Pancreas (tissue), 10 donors: ENCODE measurements at regions not wholly inside any gene's neighbourhood (a gene's known extent, or its start where the extent isn't known, plus 50 kb on each side); places are given as distances from the start of the nearest gene placed in this dataset.

Experiments
- ATAC-seq, 4 donors: fragments of 200-7000 bp; cut with Tn5 transposase; one replicate each; pipeline versions ENCODE4 v1.8.0 to v1.9.1; 2020; ENCODE audit warnings: mild to moderate bottlenecking in 4 of 4, moderate library complexity in 4 of 4
- DNase-seq, 6 donors: peaks; one replicate each; pipeline ENCODE4 v3.0.0-alpha.2; 2020
- FAIRE-seq: peaks from 2 replicates; lab custom pipeline; 2012; peaks lifted over from hg19 to GRCh38; lab: Jason Lieb, UNC
- H3K27ac ChIP-seq, 4 donors: fragments of 200-600 bp; sonication (generic); 1 replicate in 3 of 4; 2 replicates in 1 of 4; pipeline versions ENCODE4 v1.5.0 to v1.8.0; 2020
- H3K27me3 ChIP-seq, 4 donors: fragments of 200-600 bp; one replicate each; pipeline ENCODE4 v1.8.0; 2021
- H3K36me3 ChIP-seq, 3 donors: fragments of 200-600 bp; sonication (generic) in 1 of 3; one replicate each; pipeline versions ENCODE4 v1.5.0 to v1.8.0; 2020 to 2021
- H3K4me1 ChIP-seq, 3 donors: fragments of 200-600 bp; one replicate each; pipeline ENCODE4 v1.8.0; 2021
- H3K4me3 ChIP-seq, 4 donors: fragments of 200-600 bp; sonication (generic) in 2 of 4; one replicate each; pipeline versions ENCODE4 v1.5.0 to v1.8.0; 2020 to 2021
- H3K9me3 ChIP-seq, 4 donors: fragments of 200-600 bp; one replicate each; pipeline ENCODE4 v1.8.0; 2021
- WGBS, 2 donors: extraction: QIAGEN DNeasy Blood & Tissue Kit; methylation state at CpG; one replicate each; pipeline ENCODE4 v1.1.7; 2013; 5-methylcytosine and 5-hydroxymethylcytosine counted together
- intact Hi-C, 3 donors: fragments of 100-400 bp; cut with DNase I; formaldehyde crosslinking; loops; one replicate each; pipeline versions ENCODE4 v1.11.1 to v1.14.2; 2022
- TF ChIP-seq, protein P1 (sequence below), 4 donors: fragments of 200-600 bp; sonication (generic) in 3 of 4; IDR thresholded peaks; one replicate each; pipeline versions ENCODE4 v1.5.0 to v1.8.0; 2021; ENCODE audit warnings: antibody characterized with exemption in 4 of 4
- donor health status: healthy with polysubstance abuse.
- donor health status: DM: no; HTN: no; CAD: no; lungs with moderate emphysema.
- donor health status: DM: no; HTN: no; CAD: no.
- donor health status: control.
- donor health status: control.
- donor health status: Bipolar disorder and iron deficiency.
- donor health status: DM: yes; HTN: yes; CAD: no.
- donor health status: DM: no; HTN: no; CAD: no.
- donor health status: DM: no; HTN: no; CAD: no.
- donor health status: DM: yes; HTN: yes; CAD: no.

DNA sequence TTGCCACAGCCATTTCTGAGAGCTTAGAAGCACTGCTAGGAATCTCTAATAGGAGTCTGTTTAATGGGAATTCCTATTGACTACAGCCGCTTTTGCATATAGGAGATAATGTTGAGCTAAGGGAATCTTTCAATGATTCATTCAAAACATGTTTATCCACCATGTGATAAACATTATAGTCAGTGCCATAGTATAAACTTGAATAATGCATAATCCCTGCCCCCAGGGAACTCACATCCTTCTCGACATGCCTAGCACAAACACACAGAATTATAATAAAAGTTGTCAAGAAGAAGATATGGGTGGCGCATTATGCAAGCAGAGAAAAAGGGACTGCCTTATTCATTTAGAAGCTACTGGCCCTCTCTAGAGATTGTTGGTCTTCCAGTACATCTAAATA lies 248.0 kb downstream of the DAD1 start:
- WGBS, 2 donors = 80 to 89% methylated on average over 3 of the region's 3 CpGs
- H3K27ac ChIP-seq = no peak overlapping the region
- FAIRE-seq = no peak
- ATAC-seq = no peak
- no peak overlapping the region for H3K4me3 ChIP-seq
- H3K9me3 ChIP-seq = peaks cover 0 to 4% (median 0%) of the 10 kb centered on the region in 4 donors
- intact Hi-C loops = no loop called here
- no peaks in the 10 kb centered on the region for H3K4me1 ChIP-seq
- no peak for DNase-seq
- H3K27me3 ChIP-seq = no peaks in the 10 kb centered on the region
- TF ChIP-seq, protein P1, sequence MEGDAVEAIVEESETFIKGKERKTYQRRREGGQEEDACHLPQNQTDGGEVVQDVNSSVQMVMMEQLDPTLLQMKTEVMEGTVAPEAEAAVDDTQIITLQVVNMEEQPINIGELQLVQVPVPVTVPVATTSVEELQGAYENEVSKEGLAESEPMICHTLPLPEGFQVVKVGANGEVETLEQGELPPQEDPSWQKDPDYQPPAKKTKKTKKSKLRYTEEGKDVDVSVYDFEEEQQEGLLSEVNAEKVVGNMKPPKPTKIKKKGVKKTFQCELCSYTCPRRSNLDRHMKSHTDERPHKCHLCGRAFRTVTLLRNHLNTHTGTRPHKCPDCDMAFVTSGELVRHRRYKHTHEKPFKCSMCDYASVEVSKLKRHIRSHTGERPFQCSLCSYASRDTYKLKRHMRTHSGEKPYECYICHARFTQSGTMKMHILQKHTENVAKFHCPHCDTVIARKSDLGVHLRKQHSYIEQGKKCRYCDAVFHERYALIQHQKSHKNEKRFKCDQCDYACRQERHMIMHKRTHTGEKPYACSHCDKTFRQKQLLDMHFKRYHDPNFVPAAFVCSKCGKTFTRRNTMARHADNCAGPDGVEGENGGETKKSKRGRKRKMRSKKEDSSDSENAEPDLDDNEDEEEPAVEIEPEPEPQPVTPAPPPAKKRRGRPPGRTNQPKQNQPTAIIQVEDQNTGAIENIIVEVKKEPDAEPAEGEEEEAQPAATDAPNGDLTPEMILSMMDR (IDR thresholded peaks at IDR 0.05) = no peak
- no peaks in the 10 kb centered on the region for H3K36me3 ChIP-seq

DNA sequence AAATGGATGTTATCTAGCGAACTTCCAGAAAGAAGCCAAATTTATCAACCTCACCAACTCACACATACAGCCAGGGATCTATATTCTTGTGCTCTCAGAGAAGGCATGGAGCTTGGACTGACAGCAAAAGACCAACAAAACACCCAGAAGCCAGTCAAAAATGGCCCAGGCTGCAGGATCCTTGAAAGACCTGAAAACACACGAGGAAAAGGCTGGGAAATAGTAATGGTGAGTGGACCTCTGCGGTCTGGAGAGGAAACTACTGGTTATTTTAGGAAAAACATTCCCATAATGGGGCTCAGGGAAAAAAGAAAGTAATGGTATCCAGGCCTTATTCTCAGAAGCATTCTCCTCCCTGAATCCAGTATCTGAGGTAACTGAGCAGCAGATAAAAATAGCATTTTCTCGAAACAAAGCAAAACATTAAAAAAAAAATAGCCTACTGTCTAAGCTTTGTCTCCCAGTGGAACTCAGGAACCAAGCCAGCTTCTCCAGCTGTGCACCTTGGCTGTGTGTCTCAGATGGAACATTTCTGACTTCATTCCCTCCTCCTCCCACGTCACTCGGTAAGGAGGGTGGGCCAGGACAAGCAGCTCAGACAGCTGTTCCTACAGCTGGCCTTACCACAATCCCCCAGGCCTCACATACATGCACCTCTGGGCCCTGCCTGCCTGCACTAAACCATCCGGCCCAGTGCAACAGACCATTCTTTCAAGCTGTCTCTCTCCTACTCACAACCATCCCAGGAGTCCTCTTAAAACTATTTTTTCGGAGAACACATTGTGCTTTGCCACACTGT lies 249.9 kb downstream of the DAD1 start:
- TF ChIP-seq, protein P1 (IDR thresholded peaks at IDR 0.05) = no peak
- Histone ChIP-seq H3K9me3 (peaks cover 0 to under 1% (median 0%) of the 10 kb centered on the region in 4 donors), H3K27me3 (no peaks in the 10 kb centered on the region), H3K27ac (no peak overlapping the region), H3K4me3 (no peak overlapping the region), H3K4me1 (peaks cover 0 to 7% (median 0%) of the 10 kb centered on the region in 3 donors), H3K36me3 (no peaks in the 10 kb centered on the region)
- 50 to 53% methylated on average over 8 of the region's 8 CpGs for WGBS, 2 donors
- intact Hi-C loops = loop anchor here in 1 of 3 donors (5.0 kb wide), 1 partner anchor 33 kb away; no protein-coding TSS in a partner anchor
- FAIRE-seq (no peak), ATAC-seq (peak in 3 of 4 donors; percentile 56 to 62 (median 58)), DNase-seq (peak in 2 of 6 donors; percentile 23 to 43)

DNA sequence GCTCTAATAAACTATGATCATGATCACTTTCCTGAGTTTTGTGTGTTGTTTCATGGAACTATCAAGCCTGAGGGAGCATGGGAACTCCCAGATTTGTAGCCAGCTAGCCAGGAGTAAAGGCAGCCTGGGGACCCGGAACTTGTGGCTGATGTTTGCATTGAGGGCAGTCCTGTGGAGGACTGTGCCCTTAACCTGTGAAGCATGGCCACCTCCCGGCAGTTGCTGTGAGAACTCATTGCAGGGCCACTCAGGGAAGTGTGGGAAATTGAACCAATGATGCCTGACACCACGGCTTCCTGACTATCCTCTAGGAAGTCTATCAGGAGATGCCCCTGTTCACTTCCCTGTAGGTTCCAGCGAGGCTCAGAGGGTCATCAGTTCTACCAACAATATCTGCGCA lies 250.6 kb downstream of the DAD1 start:
- no peak overlapping the region for H3K4me3 ChIP-seq
- no peak overlapping the region for H3K27ac ChIP-seq
- FAIRE-seq (no peak), DNase-seq (no peak), ATAC-seq (no peak)
- no peaks in the 10 kb centered on the region for H3K36me3 ChIP-seq
- no peaks in the 10 kb centered on the region for H3K27me3 ChIP-seq
- TF ChIP-seq, protein P1 (IDR thresholded peaks at IDR 0.05) = no peak
- intact Hi-C loops = loop anchor here in 1 of 3 donors (5.0 kb wide), 1 partner anchor 34 kb away; no protein-coding TSS in a partner anchor
- H3K9me3 ChIP-seq = no peaks in the 10 kb centered on the region
- WGBS, 2 donors = 79 to 90% methylated on average over 5 of the region's 5 CpGs
- peaks cover 0 to 12% (median 4%) of the 10 kb centered on the region in 3 donors for H3K4me1 ChIP-seq

DNA sequence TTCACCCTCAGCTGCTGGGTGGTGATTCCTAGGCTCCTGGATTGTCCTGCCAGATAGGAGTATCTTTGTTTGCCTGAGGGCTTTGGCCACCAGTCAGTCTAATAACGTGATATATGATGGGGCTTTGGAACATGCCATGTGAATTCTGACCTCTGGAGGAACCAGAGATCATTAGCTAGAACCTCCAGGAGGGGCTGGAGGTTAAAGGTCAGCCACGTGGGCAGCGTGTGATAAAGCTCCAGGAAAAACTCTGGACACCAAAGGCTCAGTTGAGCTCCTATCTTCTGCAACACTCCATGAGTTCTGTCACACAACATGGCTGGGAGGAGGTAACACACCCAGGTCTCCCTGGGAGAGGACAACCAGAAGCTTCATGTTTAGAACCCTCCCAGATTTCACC lies 251.1 kb downstream of the DAD1 start:
- Histone ChIP-seq H3K36me3 (no peaks in the 10 kb centered on the region), H3K9me3 (no peaks in the 10 kb centered on the region), H3K27ac (no peak overlapping the region), H3K4me3 (no peak overlapping the region), H3K4me1 (peaks cover 0 to 12% (median 6%) of the 10 kb centered on the region in 3 donors), H3K27me3 (no peaks in the 10 kb centered on the region)
- ATAC-seq (no peak), DNase-seq (no peak), FAIRE-seq (no peak)
- TF ChIP-seq, protein P1 (IDR thresholded peaks at IDR 0.05) = no peak
- intact Hi-C loops = loop anchor here in 1 of 3 donors (5.0 kb wide), 1 partner anchor 34 kb away; no protein-coding TSS in a partner anchor
- 46 to 55% methylated on average over 3 of the region's 3 CpGs for WGBS, 2 donors

DNA sequence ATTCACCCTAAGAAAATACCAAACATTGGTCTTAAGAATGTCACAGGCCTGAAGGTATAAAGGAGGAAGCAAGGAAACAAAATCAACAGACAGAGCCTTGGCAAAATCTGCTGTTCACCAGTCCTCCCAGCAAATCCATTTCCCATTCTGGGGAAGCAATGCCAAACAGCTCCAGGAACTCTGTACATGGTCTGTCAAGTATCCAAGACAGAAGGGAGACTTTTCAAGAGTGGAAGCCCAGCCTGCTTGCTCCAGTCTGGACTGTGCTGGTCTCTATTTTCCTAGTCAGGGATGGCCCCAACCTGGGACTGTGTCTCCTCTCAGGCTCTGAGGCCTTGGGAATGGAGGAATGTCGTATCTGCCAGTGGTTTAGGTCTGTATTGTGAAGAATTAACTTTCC lies 251.5 kb downstream of the DAD1 start:
- TF ChIP-seq, protein P1 (IDR thresholded peaks at IDR 0.05) = no peak
- H3K9me3 ChIP-seq = no peaks in the 10 kb centered on the region
- no peak for FAIRE-seq
- H3K27me3 ChIP-seq = no peaks in the 10 kb centered on the region
- no peaks in the 10 kb centered on the region for H3K36me3 ChIP-seq
- intact Hi-C loops = loop anchor here in 1 of 3 donors (5.0 kb wide), 1 partner anchor 35 kb away; no protein-coding TSS in a partner anchor
- no peak for DNase-seq
- no peak overlapping the region for H3K4me3 ChIP-seq
- no peak overlapping the region for H3K27ac ChIP-seq
- no peak for ATAC-seq
- H3K4me1 ChIP-seq = peaks cover 0 to 12% (median 6%) of the 10 kb centered on the region in 3 donors
- 69 to 85% methylated on average over 1 of the region's 1 CpG for WGBS, 2 donors
